Endothelial cell (in vitro differentiated cells): ENCODE measurements at regions not wholly inside any gene's neighbourhood (a gene's known extent, or its start where the extent isn't known, plus 50 kb on each side); places are given as distances from the start of the nearest gene placed in this dataset.

Experiments used
- DNase-seq: peaks from one replicate; pipeline ENCODE4 v3.0.0; 2021; ENCODE audit warnings: low spot score
- H3K27ac Mint-ChIP-seq: one replicate; pipeline ENCODE4 v1.8.0; 2021; ENCODE audit warnings: mixed read lengths, inconsistent platforms; ENCODE audit not compliant: unreplicated experiment
- H3K27me3 Mint-ChIP-seq: one replicate; pipeline ENCODE4 v1.8.0; 2021; ENCODE audit warnings: mild to moderate bottlenecking, moderate library complexity, mixed read lengths, inconsistent platforms; ENCODE audit not compliant: unreplicated experiment
- H3K36me3 Mint-ChIP-seq: one replicate; pipeline ENCODE4 v1.8.0; 2021; ENCODE audit warnings: mild to moderate bottlenecking, low read depth, mixed read lengths, inconsistent platforms; ENCODE audit not compliant: unreplicated experiment
- H3K4me1 Mint-ChIP-seq: one replicate; pipeline ENCODE4 v1.8.0; 2021; ENCODE audit warnings: mild to moderate bottlenecking, mixed read lengths, inconsistent platforms; ENCODE audit not compliant: unreplicated experiment
- H3K4me3 Mint-ChIP-seq: one replicate; pipeline ENCODE4 v1.8.0; 2021; ENCODE audit warnings: mild to moderate bottlenecking, mixed read lengths, inconsistent platforms; ENCODE audit not compliant: unreplicated experiment
- H3K9me3 Mint-ChIP-seq: one replicate; pipeline ENCODE4 v1.8.0; 2021; ENCODE audit warnings: mixed read lengths, inconsistent platforms; ENCODE audit not compliant: unreplicated experiment
- CTCF ChIP-seq: fragments of 200-600 bp; sonication (generic); IDR thresholded peaks from one replicate; pipeline ENCODE4 v1.5.0; 2021; ENCODE audit warnings: antibody characterized with exemption; ENCODE audit not compliant: unreplicated experiment

GRCh38 chr22:20641919-20642579 is 131.9 kb upstream of the SERPIND1 start:
- Mint-ChIP-seq H3K4me1 (no peaks in the 10 kb centered on the region), H3K9me3 (no peaks in the 10 kb centered on the region), H3K4me3 (no peak overlapping the region), H3K27me3 (peaks cover 2% of the 10 kb centered on the region), H3K36me3 (no peaks in the 10 kb centered on the region), H3K27ac (no peak overlapping the region)
- no peak for TF ChIP-seq CTCF
- no peak for DNase-seq

DNA sequence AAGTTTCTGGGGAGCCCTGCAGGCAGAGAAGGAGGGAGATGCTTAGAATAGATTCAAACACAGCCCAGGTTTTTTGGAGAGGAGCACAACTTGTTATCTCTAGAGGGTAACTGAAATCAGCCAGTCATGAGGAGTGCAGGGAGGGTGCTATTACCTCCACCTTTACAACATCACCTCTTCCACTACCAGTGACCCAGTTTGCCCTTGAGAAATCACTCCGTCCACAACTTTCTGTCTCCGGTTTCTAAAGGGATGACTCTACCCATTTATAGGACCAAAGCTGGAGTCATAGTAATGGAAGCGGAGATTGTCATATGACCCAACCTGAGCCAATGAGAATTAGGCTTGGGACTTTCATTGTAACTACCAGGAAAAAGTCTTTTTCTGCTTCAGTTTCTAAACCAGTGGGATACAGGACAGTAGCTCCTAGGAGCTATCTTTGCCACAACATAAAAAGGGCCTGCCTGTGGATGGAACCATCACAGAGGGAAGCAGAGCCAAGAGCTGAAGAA is 131.2 kb upstream of the SERPIND1 start:
- no peaks in the 10 kb centered on the region for H3K9me3 Mint-ChIP-seq
- H3K4me1 Mint-ChIP-seq: no peaks in the 10 kb centered on the region
- no peaks in the 10 kb centered on the region for H3K36me3 Mint-ChIP-seq
- peaks cover 2% of the 10 kb centered on the region for H3K27me3 Mint-ChIP-seq
- H3K4me3 Mint-ChIP-seq: no peak overlapping the region
- DNase-seq: no peak
- no peak overlapping the region for H3K27ac Mint-ChIP-seq
- TF ChIP-seq CTCF: no peak

GRCh38 chr22:20644071-20644642 is 129.8 kb upstream of the SERPIND1 start:
- no peaks in the 10 kb centered on the region for H3K36me3 Mint-ChIP-seq
- H3K4me3 Mint-ChIP-seq: no peak overlapping the region
- TF ChIP-seq CTCF: no peak
- H3K27ac Mint-ChIP-seq: no peak overlapping the region
- no peaks in the 10 kb centered on the region for H3K9me3 Mint-ChIP-seq
- H3K4me1 Mint-ChIP-seq: no peaks in the 10 kb centered on the region
- DNase-seq: no peak
- no peaks in the 10 kb centered on the region for H3K27me3 Mint-ChIP-seq

GRCh38 chr22:20645954-20646353 is 128.0 kb upstream of the SERPIND1 start:
- TF ChIP-seq CTCF: no peak
- H3K27ac Mint-ChIP-seq: no peak overlapping the region
- H3K4me1 Mint-ChIP-seq: peaks cover 4% of the 10 kb centered on the region
- no peaks in the 10 kb centered on the region for H3K9me3 Mint-ChIP-seq
- H3K27me3 Mint-ChIP-seq: no peaks in the 10 kb centered on the region
- no peak overlapping the region for H3K4me3 Mint-ChIP-seq
- H3K36me3 Mint-ChIP-seq: peaks cover 3% of the 10 kb centered on the region
- DNase-seq: no peak

GRCh38 chr22:20646415-20646814 is 127.5 kb upstream of the SERPIND1 start:
- Mint-ChIP-seq H3K4me1 (peaks cover 7% of the 10 kb centered on the region), H3K27ac (no peak overlapping the region), H3K36me3 (peaks cover 4% of the 10 kb centered on the region), H3K4me3 (no peak overlapping the region), H3K9me3 (no peaks in the 10 kb centered on the region), H3K27me3 (no peaks in the 10 kb centered on the region)
- no peak for DNase-seq
- TF ChIP-seq CTCF: no peak
